NCI-H2196 treated with DMSO at 0.1 percent for 48 hours (cell line): ENCODE measurements at regions not wholly inside any gene's neighbourhood (a gene's known extent, or its start where the extent isn't known, plus 50 kb on each side); places are given as distances from the start of the nearest gene placed in this dataset.

Experiments used
- DNase-seq: peaks from one replicate; lab custom pipeline; 2025; ENCODE audit not compliant: unreplicated experiment; lab: John Stamatoyannopoulos, UW

DNA sequence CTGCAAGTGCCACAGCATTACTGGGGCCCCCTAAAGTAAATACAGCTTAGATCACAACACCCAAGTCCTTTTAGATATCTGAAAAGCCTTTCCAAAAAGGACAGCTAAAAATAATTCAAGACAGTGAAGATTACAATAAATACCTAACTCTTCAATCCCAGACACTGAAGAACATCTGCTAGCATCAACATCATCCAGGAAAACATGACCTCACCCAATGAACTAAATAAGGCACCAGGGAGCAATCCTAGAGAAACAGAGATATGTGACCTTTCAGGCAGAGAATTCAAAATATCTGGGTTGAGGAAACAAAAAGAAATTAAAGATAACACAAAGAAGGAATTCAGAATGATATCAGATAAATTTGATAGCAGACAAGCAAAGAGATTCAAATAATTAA lies 71.7 kb upstream of the TTC14 start:
- DNase-seq = no peak

GRCh38 chr3:180531303-180532278 lies 70.4 kb upstream of the TTC14 start:
- no peak for DNase-seq

- DNase-seq = no peak
Measured at GRCh38 chr3:180534828-180535227, 67.1 kb upstream of the TTC14 start.

- DNase-seq = no peak
Measured at GRCh38 chr3:180538493-180538892, 63.5 kb upstream of the TTC14 start.

DNA sequence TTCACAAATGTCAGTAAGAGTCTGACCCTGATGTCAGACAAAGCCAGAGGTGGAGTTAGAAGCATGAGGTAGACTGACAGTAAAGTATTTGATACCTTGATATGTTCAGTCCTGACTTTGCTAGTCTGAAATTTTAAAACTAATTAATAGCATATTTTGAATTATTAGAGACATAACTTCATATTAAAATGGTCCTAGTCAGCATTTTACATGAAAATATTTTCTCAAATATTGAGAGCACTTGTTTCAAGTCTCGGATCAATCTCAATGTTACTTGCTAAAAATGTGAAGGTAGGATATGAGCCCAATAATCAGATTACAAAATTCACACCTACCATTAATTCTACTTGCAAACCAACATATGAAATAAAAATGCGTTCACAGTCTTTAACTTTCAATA lies 58.1 kb upstream of the TTC14 start:
- no peak for DNase-seq

GRCh38 chr3:180546863-180547262 lies 55.1 kb upstream of the TTC14 start:
- no peak for DNase-seq

DNA sequence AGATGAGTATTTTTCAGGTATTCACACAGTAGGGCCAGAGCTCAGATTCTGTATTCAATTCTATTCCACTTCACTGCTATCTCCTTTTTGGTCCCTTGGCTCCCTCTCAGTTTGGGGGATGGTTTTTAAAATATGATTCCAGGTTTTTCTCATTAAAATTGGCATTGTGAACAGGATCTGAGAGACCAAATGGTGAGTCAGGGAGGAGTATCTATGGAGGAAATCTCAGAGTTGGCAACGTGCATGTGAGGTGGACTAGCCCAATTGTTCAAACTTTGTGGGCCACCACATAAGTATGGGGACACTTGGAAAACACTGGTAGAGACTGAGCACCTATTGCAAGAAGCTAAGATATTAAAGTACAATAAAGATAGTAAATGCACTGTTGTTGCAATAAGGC lies 53.9 kb upstream of the TTC14 start:
- DNase-seq = no peak
